ENCODE measurements at regions not wholly inside any gene's neighbourhood (a gene's known extent, or its start where the extent isn't known, plus 50 kb on each side); places are given as distances from the start of the nearest gene placed in this dataset.
"Not testable (repeated sequence)": the region's sequence is repeated elsewhere in the genome, so short reads cannot be mapped to it uniquely, and the experiment has no call there.

- DNase-seq, result no peak
These were observed 52.9 kb downstream of the TMSB4Y start for GRCh38 chrY:13756615-13757014.

GRCh38 chrY:13766040-13766439 lies 62.3 kb downstream of the TMSB4Y start:
- no peak for DNase-seq

GRCh38 chrY:13790108-13790793 lies 86.6 kb downstream of the TMSB4Y start:
- no peak for DNase-seq

- DNase-seq, result no peak
These were observed 91.4 kb downstream of the TMSB4Y start for GRCh38 chrY:13795067-13795466.

GRCh38 chrY:13802828-13803227 lies 99.1 kb downstream of the TMSB4Y start:
- DNase-seq, result no peak

GRCh38 chrY:13803424-13803823 lies 99.7 kb downstream of the TMSB4Y start:
- no peak for DNase-seq

GRCh38 chrY:13804124-13805056 lies 100.7 kb downstream of the TMSB4Y start:
- no peak for DNase-seq

- no peak for DNase-seq
These were observed 101.5 kb downstream of the TMSB4Y start for GRCh38 chrY:13805057-13805735.

- no peak for DNase-seq
These were observed 102.0 kb downstream of the TMSB4Y start for GRCh38 chrY:13805736-13806067.

- DNase-seq, result no peak
These were observed 126.4 kb downstream of the TMSB4Y start for GRCh38 chrY:13830089-13830488.

- DNase-seq, result no peak
These were observed 140.7 kb downstream of the TMSB4Y start for GRCh38 chrY:13844411-13844810.

GRCh38 chrY:13845276-13845675 lies 141.0 kb downstream of the VCY start:
- no peak for DNase-seq

- peak in 1 of 3 donors; percentile 30 for DNase-seq
These were observed 116.7 kb downstream of the VCY start for GRCh38 chrY:13869611-13870010.

- DNase-seq, result no peak
These were observed 114.8 kb downstream of the VCY start for GRCh38 chrY:13871426-13871825.

- DNase-seq, result no peak
These were observed 113.6 kb downstream of the VCY start for GRCh38 chrY:13872696-13873095.

- DNase-seq, result peak in 1 of 3 donors; percentile 0
These were observed 107.8 kb downstream of the VCY start for GRCh38 chrY:13878506-13878905.

GRCh38 chrY:13881096-13881495 lies 105.2 kb downstream of the VCY start:
- DNase-seq, result no peak

GRCh38 chrY:13882829-13883228 lies 103.4 kb downstream of the VCY start:
- DNase-seq, result no peak

GRCh38 chrY:13894028-13894427 lies 92.2 kb downstream of the VCY start:
- not testable (repeated sequence) for DNase-seq

GRCh38 chrY:13907736-13908135 lies 78.5 kb downstream of the VCY start:
- no peak for DNase-seq

- DNase-seq, result not testable (repeated sequence)
These were observed 55.8 kb downstream of the VCY start for GRCh38 chrY:13930436-13930835.
